HG03565 (cell line): ENCODE measurements at regions not wholly inside any gene's neighbourhood (a gene's known extent, or its start where the extent isn't known, plus 50 kb on each side); places are given as distances from the start of the nearest gene placed in this dataset.

ENCODE experiments used
- ATAC-seq: cut with Tn5 transposase; IDR thresholded peaks from one replicate; pipeline ENCODE4 v1.9.1; 2021; ENCODE audit warnings: mild to moderate bottlenecking, moderate library complexity; ENCODE audit not compliant: unreplicated experiment

DNA sequence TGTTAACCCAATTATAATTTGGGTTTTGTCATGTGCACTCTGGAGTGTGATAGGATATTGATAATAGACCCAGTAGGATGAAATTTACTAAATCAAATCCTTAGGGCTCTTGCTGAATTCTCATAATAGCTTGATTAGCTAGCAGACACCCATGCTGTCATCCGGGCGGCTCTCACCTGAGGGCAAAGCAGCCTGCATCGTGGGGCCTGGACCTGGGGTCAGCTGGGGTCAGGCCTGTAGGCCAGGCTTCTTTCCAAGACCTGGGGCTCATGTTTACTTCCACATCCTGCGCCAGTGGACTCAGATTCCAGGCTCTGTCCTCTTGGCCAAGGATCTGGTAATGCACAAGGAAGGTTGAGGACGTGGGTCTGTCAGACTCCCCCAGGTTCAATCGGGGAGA is 486.3 kb downstream of the NPHP4 start:
- no peak for ATAC-seq

DNA sequence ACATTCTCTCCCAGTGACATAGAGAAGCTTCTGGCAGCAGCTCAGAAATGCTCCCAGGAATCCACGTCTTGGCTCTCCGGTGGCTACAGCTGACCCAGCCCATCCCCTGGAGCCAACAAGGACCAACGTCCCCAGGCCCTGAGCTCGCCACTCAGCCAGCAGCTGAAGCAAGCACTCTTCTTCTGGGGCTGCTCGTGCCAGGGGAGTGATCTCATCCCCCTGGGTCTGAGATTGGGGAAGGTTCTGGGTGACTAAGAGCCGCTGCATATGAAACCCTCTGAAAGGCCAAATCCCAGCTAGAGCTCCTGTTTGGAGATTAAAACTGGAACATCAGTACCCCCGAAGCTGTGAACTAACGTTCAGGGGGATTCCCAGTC is 487.9 kb downstream of the NPHP4 start:
- ATAC-seq: no peak

DNA sequence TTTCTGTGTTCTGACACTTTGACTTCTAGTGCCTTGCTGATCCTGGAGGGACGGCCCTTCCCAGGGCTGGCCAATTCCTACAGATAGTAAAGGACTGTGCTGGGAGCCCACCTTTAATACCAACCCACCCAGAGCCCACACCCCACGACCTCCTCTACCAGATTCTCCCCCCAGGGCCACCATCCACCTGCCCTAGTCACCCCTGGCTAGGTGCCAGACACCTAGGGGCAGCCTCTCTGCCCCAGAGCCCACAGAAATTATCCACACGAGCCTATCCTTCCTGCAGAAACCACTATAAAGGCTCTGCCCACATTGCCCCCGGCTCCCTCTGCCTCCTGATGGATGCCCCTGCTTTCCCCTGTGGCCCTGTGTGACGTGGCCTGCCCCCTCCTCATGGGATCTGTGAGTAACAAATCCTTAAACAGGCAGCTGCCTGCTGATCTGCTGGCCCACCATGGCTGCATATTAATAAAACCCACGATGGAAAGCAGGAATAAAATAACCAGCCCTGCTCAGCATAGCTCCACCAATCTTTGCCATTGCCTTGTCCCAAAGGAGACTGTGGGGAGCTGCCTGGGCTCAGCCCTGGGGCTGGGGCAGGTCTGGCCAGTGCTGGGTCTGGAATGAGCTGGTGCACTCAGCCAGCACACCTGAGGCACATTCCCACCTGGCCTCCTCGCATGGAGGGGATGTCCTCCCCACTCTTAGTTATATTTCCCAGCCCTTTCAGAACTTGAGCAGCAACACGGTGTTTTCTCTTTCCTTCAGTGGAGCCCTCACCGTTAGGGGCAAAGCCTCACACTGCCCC is 488.5 kb downstream of the NPHP4 start:
- ATAC-seq: no peak

DNA sequence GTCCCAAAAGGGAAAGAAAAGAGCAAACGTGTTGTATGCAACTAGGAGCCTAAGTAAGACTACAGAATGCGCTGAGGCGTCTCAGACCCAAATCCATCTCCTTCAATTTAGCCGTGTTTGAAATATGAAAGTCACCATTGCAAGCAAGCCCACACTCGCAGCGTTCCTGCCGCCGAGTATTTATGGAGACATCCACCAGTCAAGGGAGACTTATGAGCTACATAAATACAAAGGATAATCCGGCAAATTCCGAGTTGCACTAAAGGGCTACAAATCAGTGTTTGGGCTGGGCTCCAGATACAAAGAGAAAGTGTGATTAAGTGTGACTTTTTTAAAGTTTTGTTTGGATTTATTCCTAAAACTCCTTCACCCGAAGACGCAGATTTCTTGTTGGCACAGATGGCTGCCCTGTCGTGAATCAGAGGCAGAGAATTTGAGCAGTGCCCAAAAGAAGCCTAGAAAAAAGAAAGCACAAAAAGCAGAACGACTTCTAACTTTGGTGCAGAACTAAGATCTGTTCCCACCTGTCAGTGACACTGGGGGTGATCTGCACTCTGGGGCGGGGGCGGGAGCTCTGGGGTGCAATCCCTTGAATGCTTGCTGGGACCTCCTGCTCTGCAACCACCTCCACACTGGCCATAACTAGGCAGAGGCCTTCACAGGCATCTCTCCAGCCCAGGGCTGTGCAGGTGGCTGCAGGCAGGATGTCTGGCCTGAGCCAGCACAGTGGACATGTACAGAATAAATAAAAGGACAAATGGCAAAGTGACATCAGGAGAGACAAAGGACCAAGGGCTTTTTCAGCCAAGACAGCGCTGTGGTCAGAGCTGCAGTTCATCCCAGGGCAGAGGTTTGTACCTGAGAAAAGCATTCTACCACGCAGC is 489.7 kb downstream of the NPHP4 start:
- no peak for ATAC-seq

DNA sequence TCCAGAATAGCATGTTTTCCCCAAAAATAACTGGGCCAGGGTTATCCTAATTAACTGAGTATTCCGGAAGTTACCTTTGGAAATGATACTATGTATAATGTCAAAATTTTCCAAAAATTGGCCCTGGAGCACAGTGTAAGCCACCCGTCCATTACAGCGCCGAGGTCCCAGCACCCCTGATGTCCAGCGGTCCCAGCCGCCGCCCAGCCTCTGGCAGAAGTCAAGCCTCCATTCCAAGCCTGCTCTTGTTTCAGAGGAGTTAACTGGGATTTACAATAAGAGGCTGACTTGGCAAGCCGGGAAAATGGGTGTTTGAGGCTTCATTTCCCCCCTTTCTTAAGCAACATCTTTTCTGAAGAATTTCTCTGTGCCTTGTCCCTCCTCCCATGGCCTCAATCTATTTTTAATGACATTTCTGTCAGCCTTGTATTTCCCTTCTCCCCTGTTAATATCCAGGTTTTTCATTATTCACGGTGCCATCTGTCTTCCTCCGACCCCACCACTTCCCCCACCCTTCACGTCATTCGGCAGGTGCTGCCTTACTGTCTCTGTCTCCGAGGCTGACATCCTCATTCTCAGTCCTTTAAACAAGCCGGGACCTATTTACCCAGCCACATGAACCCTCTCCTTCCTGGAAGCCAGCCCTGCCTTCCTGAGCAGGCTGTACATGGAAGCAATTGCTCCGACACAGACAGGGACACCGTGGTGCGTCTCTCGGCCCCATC is 490.9 kb downstream of the NPHP4 start:
- no peak for ATAC-seq

DNA sequence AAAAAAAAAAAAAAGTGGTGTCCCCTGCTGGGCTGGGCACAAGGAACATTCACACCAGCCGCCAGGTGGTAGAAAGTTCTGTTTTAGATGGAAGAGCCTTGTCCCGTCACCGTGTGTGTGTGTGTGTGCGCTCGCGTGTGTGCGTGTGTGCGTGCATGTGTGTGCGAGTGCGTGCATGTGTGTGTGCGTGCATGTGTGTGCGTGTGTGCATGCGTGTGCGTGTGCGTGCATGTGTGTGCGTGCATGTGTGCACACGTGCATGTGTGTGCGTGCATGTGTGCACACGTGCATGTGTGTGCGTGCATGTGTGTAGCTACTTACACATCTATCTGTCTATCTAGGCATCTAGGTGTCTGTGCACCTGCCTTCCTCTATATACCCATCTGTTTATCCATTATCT is 491.7 kb downstream of the NPHP4 start:
- ATAC-seq: no peak

DNA sequence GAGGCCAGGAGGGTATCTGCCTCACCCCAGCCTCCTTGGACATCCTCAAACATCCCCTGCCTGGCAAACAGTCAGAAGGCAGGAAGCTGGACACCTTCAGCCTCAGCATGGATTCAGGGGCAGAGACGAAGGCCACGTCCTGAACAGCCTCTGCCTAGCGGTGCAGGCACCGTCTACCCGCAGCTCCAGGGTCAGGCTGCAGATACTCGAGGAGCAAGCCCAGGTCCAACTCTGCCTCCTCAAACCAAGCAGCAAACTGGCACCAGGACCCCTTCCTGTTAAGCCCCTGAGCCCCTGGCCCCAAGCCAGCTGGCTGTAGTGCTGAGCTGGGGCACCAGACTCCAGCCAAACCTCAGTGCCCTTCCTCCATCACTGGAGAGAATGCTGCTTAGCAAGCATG is 494.7 kb downstream of the NPHP4 start:
- ATAC-seq: no peak

DNA sequence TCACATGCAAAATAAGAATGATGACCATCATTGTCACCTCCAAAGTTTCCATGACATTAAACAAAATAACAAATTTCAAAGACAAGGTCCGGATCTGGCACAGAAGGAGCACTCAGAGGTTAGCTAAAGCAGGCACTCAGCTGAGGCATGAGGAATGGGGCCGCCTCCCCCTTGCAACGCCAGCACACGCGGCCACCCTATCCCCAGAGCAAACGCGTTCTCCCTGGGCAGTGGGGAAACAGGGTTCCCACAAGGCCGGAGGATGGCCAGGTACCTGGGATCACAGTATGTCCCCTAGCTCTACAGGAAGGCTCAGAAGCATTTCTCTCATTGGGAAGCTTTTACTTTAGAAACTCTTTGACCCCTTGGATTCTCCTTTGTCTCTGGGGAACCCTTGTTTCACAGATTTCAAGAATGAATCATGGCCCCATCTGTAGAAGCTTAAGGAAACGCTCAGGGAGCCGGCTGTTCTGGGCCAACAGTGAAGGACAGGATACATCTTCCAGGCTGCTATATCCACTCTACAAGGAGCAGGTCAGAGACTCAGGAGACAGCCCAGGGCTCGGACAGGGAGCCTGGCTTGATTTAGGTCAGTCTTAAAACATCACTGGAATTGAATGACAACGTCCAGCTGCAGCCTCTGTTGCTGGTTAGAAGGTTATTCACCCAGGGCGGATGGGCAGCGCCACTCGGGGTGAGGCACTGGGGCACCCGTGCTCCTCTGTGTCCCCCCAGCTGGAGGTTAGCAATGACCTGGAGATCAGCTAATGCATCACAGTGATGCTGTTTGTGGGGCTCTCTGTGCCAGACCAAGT is 496.4 kb downstream of the NPHP4 start:
- ATAC-seq: no peak

DNA sequence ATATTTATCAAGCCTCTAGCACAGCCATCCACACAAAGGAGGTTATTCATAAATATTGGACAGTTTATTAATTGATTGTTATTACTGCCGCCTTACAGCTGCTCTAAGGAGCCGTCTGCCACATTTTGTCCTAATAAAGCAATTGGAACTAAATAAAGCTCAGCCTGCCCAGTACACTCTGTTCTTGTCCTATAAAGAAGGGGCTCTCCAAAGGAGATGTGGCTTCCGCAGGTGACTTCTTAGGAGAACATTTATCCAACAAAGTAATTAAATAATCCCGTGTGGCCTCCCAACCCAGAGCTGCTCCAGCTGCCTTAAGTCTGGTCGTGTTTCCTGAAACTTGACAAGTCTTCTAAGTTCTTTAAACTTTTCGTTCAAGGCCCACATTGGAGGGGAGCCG is 497.7 kb downstream of the NPHP4 start:
- no peak for ATAC-seq

DNA sequence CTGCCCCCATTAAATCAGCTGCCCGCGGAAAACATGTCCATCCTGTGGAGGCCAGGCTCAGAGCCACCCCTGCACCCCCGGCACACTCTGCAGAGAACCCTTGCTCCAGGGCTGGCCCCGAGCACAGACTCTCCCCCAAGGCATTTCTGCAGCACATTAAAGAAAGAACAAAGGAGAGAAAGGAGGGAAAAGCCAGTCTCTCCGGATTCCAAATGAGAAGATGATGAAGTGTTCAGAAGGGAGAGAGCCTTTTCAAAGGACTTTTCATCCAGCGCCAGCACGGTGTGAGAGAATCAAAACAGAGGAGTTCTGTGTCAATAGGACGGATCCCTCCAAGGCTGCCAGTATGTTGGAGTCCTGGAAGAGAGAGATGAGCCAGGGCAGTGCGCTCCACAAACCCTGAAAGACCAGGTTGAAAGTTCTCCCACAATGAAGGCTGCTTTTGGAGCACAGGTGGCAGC is 498.3 kb downstream of the NPHP4 start:
- no peak for ATAC-seq

DNA sequence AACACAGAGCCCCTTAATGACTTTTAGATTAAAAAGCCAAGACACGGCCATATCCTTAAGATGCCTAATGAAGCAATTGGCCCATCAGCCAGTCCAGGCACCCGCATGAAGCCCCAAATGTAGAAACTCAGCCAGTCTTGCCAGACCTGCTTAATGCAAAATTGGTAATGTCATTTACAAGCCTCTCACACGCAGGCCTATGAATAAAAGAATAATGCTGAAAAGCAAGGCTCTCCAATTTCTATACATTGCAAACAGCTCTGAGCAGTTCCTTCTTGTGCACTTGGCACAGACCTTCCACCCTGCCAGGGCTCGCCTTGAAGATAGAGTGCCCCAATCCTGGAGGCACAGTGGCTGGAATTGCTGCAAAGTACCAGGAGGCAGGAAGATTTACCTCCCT is 498.9 kb downstream of the NPHP4 start:
- ATAC-seq: no peak

DNA sequence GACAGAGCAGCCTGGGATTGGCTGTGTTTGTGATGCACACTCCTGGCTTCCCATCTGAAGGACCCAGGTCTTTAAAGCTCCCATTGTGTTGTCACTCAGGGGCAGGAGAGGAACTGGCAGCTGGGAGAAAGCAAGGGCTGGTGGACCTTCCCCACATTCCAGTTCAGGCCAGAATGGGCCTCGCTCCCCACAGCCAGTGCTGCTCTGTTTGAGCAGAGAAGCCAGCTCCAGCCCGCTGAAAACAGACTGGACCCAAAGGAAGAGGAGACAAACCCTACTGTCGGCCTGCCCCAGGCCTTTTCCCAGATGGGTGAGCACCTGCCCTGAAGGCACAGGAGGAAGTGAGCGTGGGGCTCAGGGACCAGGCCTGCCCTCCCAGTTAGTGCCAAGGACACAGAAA is 499.4 kb downstream of the NPHP4 start:
- ATAC-seq: no peak

DNA sequence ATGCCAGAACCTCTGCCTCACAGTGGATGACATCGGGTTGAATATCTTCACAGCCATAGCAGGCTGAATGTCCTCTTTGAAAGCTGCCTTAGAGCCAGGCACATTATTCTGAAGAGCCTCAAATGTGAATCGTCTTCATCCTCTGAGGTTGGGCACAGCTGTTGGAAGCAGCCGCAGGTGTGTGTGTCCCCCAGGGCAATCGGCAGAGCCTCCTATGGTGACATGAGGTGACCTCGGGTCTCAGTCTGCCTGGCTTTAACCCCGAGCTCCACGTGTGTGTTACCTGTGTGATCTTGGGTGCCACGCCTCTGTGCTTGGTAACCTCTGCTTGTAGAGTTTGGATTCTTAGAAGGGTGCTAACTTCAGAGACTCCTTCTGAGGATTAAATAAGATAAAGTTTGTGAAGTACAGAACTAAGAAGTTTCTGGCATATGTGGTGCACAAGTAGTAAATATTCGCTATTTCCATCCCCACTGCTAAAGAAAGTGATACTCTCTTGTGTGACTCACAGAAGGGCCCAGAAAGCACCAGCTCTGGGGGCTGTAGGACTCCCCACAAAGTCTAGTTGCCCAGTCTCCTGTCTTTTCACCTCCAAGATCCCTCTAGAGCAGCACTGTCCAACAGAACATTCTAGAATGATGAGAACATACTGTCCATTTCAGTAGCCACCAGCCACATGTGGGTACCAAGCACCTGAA is 500.9 kb downstream of the NPHP4 start:
- ATAC-seq: no peak

DNA sequence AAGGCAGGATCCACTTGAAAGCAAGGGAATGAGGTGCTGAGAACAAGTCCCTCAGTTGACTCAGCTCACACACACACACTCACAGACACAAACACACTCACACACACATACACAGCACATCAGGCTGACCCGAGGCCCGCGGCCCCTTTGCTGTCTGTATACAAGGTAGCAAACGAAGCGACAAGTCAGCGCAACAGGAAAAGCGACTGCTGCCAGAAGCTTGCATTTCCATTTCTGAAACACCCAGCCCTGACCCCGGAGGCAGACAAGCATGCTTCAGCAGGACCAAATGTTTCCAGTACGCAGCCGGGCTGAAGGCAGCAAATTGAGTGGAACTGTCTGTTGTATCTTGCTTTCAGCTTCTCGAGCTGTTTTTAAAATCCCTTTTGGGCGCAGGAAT is 501.6 kb downstream of the NPHP4 start:
- ATAC-seq: no peak

DNA sequence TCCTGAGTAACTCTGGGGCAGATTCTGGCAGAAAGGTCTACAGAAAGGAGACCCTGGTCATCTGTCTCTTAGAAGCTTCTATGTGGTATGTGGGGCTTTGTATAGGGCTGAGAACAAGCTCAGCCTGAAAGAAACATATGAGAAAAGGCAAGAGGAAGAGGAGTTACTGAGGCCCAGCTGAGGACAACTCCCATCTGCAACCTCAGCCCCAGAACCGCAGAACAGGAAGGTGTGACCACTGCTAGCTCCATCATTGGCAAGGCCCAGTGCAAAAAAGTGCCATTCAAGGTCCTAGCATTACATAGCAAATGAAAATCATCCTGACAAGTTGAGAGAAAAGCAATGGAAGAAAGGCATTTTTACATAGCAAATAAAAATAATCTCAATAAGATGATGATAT is 503.8 kb downstream of the NPHP4 start:
- ATAC-seq: no peak

DNA sequence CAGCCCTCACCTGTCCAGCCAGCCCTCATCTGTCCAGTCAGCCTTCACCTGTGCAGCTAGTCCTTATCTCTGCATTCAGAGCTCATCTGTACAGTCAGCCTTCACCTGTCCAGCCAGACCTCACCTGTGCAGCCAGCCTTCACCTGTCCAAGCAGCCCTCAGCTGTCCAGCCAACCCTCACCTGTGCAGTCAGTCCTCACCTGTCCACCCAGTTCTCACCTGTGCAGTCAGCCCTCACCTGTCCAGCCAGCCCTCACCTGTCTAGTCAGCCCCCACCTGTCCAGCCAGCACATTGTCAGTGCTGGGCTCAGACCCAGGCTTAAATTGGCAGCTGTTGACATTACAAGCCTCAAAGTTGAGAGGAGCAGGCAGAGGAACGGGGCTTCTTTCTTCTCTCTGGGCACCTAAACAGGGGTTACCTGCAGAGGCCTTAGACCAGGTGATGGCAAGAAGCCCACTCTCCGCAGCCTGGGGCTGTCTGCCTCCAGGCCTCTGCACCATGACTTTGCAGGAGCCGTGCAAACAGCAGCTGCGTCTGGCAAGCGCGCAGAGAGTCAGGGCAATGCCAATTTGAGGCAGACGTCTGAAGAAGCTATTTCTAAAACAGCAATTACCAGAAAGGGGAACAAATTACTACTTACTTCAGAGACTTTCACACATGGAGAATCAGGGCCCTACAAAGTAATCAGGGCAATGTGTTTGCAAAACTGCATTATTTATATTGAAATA is 506.1 kb downstream of the NPHP4 start:
- ATAC-seq: no peak

DNA sequence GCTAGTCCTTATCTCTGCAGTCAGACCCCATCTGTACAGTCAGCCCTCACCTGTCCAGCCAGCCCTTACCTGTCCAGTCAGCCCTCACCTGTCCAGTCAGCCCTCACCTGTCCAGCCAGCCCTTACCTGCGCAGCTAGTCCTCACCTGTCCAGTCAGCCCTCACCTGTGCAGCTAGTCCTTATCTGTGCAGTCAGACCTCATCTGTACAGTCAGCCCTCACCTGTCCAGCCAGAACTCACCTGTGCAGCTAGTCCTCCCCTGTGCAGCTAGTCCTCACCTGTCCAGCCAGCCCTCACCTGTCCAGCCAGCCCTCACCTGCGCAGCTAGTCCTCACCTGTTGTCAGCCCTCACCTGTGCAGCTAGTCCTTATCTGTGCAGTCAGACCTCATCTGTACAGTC is 506.8 kb downstream of the NPHP4 start:
- ATAC-seq: no peak

DNA sequence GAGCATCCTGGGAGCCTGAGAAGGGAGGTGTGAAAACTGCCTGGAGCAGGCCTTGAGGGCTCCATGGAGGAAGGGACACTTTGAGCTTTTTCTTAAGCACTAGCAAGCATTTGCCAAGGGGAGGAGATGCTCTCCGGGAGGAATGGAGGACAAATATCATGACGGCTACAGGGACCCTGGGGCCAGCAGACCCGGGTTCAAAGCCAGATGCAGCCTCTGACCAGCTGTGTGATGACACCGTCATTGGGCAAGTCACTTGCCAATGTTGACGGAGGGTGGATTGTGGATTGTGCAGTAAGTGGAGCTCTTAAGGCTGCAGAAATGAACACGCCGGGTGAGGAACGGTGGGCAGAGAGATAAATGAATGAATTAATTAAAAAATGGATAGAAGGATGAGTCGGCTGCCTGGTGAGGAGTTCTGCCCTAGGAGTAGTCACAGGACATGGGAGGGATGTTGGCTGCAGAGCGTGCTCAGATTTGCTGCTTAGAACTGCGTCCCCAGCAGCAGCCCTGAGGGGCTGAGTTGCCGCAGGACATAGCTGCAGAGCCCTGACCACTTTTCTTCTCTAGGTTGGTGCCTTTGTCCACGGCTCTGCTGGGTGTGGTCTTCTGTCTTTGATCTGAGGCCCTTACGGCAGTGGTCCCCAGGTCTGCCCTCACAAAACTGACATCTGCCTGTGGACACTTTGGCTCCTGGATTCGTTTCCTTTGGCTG is 507.6 kb downstream of the NPHP4 start:
- ATAC-seq: no peak

DNA sequence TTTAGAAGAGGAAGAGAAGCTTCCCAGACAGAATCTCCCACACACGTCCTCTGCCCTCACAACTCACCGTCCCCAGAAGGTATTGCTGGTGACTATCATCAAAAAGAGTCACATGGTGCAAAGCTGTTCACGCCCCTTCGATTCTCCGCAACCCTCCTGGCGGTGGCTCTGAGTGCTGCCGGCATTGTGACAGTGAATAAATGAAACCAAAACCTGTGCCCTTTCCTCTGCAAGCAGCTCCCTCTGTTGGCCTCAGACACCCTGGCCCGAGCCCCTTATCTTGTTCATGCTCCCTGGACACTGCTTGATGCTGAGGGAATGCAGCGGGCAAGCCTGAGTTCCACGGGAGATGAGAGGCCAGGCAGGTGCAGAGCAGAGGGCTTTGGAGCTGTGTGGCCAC is 510.3 kb downstream of the NPHP4 start:
- no peak for ATAC-seq
